Activated CD4-positive, alpha-beta T cell treated with anti-CD3 and anti-CD28 coated beads for 24 hours (primary cell): ENCODE measurements at regions not wholly inside any gene's neighbourhood (a gene's known extent, or its start where the extent isn't known, plus 50 kb on each side); places are given as distances from the start of the nearest gene placed in this dataset.

Experiments
- DNase-seq, 2 donors: peaks; one replicate each; pipeline ENCODE4 v3.0.0-alpha.2; 2020; ENCODE audit warnings: low read depth in 2 of 2

DNA sequence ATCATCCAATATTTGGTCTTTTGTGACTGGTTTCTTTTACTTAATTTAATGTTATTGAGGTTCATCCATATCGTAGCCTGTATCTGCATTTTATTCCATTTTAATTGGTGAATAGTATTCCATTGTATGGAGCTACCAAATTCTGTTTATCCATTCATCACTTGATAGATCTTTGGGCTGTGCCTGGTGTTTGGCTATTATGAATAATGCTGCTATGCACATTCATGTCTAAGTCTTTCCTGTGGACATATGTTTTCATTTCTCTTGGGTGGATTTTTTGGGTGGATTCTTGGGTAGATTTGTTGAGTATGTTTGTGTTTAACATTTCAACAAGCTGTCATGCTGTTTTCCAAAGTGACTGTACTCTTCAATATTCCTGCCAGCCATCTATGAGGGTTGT, 52.5 kb upstream of the NEDD4L start:
- no peak for DNase-seq

DNA sequence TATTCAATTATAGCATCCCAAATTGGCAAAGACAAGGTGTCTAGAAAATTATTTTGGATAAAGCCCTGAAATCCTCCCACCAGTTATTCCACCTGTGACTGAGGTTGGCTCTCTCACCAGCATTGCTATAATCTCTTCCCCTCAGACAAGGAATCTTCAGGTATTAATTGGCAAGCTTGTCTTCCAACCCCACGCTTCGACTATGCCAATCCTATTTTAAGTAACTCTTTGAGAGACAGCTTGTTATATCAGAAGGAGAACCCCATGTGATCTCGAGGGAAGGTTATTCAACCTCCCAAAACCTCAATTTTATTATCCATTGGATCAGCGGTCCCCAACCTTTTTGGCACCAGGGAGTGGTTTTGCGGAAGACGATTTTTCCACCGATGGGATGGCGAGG, 54.5 kb upstream of the NEDD4L start:
- no peak for DNase-seq

DNA sequence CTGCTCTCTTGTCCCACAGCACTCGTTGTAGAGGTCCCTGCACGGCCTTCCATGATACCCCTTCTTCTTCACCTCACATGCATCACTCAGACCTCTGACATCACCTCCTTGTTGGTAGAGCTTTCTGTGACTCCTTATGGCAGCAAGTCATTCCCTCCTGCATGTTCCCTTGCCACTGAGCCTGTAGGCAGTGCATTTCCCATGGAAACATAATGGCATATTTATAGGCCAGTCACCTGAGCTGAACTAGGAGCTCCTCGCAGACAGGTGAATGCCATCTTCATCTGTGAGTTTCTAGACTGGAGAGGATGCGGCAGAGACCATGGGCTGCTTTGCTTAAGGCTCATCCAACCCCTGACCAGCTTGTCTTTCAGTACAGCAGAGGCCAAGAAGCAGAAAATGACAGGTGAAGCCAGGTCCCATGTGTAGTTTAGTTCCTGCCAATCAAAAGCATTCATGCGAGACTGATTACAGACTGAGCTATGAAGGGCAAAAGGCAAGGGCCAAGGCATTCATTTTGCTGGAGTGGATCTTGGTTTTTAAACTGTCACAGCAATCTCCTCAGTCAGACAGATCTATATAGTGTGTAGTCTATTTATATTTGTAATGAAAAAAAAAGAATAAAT, 59.4 kb upstream of the NEDD4L start:
- no peak for DNase-seq

DNA sequence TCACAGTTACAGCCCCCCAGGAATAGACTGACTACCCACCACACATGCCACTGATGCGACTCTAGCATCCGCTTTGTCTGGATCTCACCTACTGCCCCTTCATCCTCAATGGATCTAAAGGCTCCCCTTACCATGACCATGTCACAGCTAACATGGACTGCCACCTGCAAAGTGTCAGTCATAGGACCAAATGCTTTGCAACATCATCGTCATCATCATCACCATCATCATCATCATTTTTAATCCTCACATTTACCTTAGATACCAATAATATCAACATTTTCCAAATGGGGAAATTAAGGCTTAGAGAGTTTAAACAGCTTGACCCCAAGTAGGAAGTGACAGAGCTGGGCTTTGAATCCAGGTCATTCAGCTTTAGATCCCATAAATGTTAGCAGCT, 60.1 kb upstream of the NEDD4L start:
- no peak for DNase-seq

DNA sequence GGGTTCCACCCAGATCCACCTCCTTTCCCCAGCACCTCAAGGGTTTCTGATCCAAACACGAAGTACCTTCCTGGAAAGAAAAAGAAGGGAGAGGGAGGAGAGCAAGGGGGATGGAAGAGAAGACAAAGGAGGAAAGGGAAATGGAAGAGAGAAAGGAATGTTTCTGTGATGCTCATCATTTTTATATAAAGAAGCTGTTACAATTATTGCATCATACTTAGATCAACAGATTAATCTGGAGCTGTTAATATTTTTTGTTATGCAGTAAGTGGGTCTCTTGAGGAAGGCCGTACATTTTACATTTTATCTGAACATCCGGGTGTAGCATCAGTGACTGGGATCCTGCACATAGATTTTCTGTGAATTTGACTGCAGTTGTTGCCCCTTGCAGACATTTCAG, 60.6 kb upstream of the NEDD4L start:
- DNase-seq = no peak

DNA sequence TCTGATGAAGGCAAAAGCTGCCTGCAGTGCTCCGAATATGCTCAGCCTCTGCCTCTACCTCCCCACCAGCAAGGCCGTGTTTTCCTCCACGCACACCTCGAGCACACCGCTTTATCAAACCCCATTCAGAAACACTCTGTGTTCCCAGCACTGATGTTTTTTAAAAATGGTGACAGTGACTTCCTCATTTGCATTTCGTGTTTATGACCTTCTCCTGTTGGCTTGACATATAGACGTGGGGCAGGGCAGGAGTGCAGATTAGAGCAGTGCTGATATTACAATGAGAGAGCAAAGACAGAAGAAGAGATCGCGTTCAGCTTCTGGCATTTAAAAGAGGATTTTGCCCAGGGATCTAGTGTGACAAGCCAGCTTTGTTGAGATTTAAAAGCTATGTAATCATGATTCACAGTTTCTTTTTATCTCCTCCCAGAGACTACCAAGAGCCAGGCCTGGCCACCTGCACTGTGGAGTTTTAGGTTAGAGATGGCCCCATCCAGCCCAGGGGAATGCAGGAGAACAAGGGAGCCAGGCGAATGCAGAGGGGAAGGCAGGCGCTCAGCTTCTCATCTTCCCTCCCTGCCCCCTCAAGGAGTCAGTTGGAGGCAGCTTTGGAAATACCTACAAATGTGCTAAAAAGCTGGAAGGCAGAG, 61.5 kb upstream of the NEDD4L start:
- DNase-seq = no peak

DNA sequence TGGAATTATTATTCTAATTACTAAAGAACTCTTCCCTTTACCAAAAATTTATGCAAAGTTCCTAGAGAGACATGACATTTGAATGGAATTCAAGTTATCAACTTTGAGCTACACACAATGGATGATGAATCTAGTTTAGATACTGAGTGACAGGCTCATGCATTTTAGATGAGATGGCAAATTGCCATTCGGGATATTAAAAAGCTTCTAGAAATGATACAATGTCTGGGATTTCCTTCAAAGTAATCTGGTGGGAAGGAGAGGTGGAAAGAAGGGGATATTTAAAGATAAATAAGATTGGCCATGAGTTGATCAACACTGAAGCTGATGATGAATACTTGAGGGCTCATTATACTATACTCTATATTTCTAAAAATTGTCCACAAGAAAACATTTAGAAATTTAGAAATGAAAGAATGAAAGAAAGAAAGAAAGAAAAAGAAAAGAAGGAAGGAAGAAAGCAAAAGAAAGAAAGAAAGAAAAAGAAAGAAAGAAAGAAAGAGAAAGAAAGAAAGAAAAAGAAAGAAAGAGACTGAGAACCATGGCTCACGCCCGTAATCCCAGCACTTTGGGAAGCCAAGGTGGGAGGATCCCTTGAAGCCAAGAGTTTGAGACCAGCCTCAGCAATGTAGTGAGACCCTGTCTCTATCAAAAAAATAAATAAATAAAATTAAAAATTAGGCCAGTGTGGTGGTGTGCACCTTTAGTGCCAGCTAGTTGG, 62.6 kb upstream of the NEDD4L start:
- no peak for DNase-seq

DNA sequence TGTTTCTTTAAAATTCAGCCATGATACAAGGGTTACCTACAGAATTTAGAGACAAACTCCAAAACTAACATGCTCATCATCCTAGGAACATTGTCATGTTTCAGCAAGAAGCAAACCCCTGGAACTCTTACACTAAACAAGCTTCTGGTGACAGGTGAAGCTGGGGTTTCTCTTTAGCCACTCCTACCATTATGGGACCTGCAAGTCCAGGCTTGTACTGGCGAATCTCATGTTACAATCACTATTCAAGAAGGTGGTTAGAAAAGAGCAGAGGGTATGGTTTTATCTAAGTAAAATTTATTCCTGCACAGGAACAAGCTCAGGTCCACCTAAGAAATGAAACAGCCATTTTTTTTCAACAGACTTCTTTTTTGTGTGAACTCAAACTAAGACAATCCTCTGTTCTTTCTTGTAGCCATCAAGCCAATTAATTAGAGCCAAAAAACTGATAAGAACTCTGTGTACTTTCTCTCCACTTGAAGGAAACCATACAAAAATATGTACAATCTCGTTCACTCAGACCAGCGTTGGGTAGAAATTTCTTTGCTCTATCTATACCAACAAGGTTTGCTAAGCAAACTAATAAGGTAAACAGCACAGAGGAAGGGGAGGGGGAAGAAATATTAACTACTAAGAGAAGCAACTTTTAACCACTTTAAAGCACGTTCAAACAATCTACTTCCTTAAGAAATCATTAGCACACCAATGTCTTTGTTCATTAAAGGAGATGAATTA, 63.3 kb upstream of the NEDD4L start:
- DNase-seq = no peak

DNA sequence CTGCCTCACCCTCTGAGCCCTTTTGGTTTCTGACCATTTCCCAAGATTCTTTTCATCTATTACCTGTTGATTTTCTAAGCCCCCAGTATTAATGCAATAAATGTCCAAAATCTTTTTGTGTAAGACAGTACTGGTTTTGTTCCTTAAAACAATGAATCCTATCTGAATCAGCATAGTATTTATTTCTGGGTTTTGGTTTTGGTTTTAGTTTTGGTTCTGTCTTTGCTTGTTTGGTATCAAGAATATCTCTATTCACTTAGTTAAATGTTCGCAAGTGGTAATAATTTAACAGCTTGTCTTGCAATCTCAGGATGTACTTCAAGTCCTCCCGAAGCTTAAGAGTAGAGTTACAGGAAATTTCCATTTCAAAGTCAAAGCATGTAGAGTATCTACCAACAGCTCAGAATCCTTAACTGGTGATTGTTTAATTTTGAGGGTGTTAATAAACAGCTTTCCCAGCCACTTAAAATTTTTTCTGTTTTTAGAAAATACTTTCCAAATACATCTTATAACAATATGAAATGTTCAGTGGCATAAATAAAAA, 67.7 kb upstream of the NEDD4L start:
- DNase-seq = no peak

DNA sequence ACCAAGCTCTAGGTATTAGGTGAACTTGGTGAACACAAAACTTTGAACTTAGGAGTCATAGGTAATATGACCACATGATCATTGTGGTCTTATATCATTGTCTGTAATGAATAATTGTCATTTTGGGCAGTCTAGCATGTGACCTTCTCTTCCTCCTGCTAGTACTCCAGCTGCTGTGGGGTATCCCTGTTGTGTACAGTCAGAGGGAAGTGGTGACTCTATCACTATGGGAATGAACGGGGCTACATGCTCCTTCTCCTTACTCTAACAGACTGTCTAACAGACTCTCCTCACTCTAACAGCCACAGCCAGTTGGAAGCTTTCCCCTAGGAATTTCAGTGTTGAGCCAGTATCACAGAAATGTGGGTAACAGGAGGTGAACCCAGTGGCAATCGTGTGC, 68.2 kb upstream of the NEDD4L start:
- no peak for DNase-seq

DNA sequence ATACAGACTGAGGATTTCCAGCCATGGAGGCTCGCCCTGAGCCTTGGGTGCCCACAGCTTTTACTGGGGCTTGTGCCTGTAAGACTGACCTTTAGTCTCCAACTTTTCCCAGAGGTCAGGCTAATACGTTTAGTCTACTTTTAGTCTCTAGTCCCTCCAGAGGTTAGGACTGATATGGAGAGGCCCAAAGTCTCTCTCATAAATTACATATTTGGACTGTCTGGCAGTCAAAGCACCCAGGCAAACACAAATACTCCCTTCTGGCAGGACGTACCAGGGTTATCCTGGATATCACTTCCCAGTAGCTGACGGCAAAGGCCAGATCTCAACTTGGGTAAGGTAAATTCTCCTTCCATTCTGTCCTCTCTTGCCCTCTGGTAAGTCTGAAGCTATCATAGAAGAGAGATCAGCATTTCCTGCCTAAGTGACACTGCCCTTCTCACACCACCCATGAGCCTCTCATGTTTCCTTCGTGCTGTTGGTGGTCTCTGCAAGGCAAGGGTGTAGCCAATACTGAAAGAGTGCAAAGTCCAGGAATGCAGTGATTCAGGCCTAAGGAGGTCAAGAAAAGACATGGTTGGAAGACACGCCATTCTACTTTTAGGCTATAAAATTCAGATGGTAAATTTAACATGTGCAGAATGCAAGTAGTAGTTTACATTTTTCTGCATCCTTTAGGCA, 69.3 kb upstream of the NEDD4L start:
- no peak for DNase-seq

DNA sequence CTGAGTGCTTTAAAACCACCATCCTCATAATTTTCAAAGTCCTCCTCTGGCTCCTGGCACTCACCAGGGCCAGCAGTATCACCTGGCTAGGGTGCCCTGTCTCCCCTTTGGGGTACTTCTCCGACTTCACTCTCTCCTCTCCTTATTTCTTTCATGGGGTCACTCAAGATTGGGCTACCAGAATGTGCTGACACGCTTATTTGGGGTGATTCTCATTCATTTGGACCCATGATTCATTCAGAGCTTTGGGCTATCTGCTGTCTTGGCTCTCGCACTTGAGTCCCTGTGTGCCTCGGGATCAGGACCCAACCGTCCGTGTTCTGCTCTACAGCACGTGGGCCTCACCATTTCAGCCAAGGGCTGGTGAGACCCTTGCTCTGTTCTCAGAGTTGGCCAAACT, 70.1 kb upstream of the NEDD4L start:
- no peak for DNase-seq

DNA sequence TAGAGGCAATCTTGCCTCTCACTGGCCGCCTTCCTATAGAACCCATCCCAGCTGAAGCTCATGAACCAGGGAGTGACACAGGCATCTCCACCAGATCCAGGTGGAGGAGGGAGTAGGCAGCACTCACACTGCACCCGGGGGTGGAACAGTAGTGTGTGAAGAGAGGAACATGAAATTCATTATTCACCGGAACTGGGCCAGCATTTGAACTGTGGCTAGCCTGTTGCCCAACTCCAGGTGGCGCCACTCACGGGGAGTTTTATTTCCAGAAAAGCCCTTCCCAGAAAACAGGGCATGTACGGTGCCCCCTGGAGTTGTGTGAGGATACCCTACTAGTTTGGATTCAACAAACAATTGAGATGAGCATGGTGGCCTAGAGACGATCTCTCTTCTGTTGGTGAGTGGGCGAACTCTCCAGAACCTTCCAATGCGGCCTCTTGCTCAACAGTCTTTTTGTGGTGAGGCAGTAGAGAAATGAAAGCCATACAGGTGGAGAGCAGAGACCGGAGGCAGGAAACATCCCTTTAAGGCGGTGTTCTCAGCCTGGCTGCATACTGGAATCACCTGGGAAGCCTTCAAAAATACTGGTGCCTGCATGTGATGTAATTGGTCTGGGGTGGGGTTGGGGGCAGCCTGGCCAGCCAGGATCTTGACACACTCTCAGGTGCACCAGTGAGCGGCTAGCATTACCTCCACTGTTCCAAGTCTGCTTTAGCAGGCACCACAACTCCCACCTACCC, 73.5 kb upstream of the NEDD4L start:
- peak in 1 of 2 donors; percentile 4 for DNase-seq

DNA sequence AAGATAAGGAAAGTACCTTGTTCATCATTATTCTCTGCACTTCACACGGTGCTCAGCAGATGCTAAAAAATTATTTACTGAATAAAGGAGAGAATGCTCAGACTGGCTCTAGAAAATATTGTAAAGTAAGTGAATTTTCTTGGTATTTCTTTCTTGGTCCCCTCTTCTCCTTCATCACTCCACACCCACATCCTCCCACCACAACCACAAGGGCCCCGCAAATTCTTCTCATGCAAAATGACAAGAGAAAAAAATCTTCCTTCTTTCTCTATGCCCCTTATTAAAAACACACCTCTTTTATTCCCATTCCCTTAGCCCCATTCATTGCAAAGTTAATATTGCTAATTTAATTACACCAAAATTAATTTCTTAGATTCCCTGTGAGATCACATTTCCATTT, 74.2 kb upstream of the NEDD4L start:
- no peak for DNase-seq

DNA sequence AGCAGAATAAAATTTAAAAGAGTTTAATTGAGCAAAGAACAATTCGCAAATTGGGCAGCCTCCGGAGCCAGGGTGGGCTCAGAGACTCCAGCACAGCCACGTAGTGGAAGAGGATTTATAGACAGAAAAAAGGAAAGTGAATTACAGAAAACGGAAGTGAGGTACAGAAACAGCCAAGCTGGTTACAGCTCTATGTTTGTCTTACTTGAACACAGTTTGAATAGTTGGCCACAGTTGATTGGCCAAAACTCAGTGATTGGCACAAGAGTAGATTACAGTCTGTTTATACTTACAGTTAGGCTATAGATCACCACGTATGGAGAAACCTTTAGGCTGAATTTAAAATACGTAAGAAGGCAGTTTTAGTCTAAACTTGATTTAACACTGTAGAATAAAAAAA, 78.8 kb upstream of the NEDD4L start:
- no peak for DNase-seq

DNA sequence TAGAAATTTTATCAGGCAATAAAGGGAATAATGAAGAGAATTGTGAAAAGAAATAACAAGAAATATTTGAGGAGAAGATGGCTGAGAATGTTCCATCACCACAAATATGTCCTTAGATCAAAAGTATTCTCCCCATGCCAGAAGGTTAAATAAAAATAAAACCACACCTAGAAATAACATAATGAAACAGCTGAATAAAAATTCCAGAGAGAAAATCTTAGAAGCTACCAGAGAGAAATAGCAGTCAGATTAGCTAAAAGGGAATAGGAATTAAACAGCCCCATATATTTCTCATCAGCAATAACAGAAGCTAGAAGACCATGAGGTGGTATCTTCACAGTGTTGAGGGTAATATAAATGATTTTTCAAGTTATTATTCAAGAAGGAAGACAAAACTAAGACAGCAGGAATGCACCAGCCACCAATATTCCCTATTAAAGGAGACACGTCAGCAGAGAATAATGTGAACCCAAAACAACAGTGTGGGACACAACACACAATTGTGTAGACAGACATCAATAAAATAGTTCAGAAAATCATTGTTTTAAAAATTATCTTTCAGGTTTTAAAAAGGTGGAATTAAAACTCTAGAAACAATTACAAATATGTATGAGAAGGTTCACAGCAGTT, 82.0 kb upstream of the NEDD4L start:
- no peak for DNase-seq

DNA sequence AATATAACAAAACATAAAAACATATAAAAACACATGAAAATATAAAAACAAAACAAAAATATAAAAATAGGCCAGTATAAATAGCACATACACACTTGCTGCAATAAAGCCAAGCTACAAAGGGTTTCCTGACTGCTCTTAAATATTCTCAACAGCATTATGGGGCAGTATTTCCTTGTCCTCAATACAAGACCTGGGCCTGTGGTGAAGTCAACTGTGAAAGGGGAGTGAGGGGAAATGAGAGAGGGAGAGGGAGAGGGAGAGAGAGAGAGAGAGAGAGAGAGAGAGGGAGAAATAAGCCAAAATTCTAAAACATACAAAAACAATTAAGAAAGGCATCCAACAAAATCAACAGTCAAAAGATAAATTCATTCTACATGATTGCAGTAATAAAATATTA, 82.6 kb upstream of the NEDD4L start:
- no peak for DNase-seq

DNA sequence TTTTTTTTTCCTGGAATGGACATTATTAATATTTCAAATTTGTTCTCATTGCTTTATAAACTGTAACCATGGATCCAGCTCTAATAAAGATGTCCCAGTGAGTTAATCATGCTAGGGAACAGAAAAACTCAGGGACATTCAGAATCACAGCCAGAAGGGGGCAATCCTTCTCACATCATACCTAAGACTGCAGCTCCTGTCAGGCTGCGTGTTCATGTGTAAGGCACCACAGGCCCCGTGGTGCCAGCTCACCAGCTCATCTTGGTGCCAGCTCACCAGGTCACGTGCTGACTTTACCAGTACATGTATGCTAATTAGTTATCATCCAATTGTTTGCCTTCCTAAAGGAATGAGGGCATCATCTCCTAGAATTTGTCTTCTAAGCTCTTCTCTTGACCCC, 84.7 kb upstream of the NEDD4L start:
- no peak for DNase-seq

DNA sequence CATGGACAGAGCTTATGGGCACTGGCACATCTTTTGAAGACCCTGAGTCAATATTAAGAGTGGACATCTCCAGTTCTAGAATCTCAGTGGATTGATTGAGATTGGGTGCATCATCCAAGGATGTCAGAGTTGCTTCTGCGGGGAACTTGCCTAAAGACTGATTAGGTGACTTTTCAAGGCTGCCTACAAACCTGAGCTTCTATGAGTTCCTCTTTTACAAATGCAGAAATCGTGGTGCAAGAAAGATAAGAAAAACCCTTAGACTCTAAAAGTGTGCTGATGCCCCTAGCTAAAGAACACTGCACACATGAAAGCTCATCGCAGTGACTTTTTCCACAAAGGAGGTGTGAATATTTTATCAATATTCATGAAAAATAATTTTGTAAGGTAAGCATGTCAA, 86.8 kb upstream of the NEDD4L start:
- DNase-seq = no peak

DNA sequence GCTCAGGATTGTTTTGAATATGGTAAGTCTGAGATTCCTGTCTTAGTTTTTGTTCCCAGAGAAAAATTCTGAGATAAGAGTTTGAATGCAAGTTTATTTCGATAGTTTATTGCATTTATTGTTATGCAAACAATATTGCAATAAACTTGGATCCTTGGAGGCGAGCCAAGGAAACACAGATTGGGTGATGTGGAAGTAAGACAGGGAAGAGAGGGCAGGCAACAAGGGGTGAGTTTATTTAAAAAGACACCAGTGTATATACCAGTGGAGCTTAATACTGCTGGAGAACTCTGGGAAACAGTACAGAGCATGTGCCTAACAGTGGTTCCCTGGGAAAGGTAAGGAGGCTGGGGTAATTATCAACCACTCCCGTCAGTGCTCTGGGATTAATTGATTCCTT, 87.5 kb upstream of the NEDD4L start:
- no peak for DNase-seq

DNA sequence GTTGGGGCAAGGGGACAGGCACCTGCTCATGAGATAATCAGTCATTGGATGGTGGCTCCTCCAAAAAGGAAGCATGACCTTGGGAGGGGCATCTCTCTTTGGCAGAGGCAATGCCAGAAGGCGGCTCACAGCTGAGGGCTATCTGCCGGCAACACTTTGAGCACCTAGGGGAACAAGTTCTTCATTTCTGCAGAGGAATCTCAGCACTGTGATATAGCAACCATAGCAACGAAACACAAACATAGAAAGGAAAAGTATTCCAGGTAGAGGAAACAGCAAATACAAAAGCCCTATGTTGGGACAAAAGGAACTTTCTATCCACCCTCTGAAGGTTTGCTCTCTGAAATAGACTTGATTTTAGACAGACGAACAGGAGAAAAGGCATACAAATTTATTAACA, 89.1 kb upstream of the NEDD4L start:
- no peak for DNase-seq
